Mucosa of gallbladder (tissue), 1 donor: ENCODE measurements at regions not wholly inside any gene's neighbourhood (a gene's known extent, or its start where the extent isn't known, plus 50 kb on each side); places are given as distances from the start of the nearest gene placed in this dataset.
"Not testable (repeated sequence)": the region's sequence is repeated elsewhere in the genome, so short reads cannot be mapped to it uniquely, and the experiment has no call there.

Experiments
- DNase-seq: peaks from one replicate; pipeline ENCODE4 v3.0.0-alpha.2; 2020; ENCODE audit warnings: low spot score
- donor health status: DM: no; HTN: no; CAD: no.

GRCh38 chr4:147246096-147246495 is 234.8 kb upstream of the EDNRA start:
- DNase-seq, result no peak

GRCh38 chr4:147246528-147246927 is 234.4 kb upstream of the EDNRA start:
- DNase-seq, result not testable (repeated sequence)

- DNase-seq, result no peak
Observed at GRCh38 chr4:147247579-147247978, 233.3 kb upstream of the EDNRA start.

- no peak for DNase-seq
Observed at GRCh38 chr4:147250062-147250461, 230.8 kb upstream of the EDNRA start.

- DNase-seq, result not testable (repeated sequence)
Observed at GRCh38 chr4:147255268-147255667, 225.6 kb upstream of the EDNRA start.

- not testable (repeated sequence) for DNase-seq
Observed at GRCh38 chr4:147259271-147259670, 221.6 kb upstream of the EDNRA start.

GRCh38 chr4:147284256-147284835 is 196.6 kb upstream of the EDNRA start:
- DNase-seq, result no peak

- no peak for DNase-seq
Observed at GRCh38 chr4:147284935-147285334, 196.0 kb upstream of the EDNRA start.

GRCh38 chr4:147285751-147286150 is 195.1 kb upstream of the EDNRA start:
- DNase-seq, result no peak

- no peak for DNase-seq
Observed at GRCh38 chr4:147286846-147287587, 193.9 kb upstream of the EDNRA start.

GRCh38 chr4:147287588-147287890 is 193.4 kb upstream of the EDNRA start:
- no peak for DNase-seq

GRCh38 chr4:147288512-147288911 is 192.4 kb upstream of the EDNRA start:
- no peak for DNase-seq

- no peak for DNase-seq
Observed at GRCh38 chr4:147289181-147289580, 191.7 kb upstream of the EDNRA start.

GRCh38 chr4:147292604-147293313 is 188.1 kb upstream of the EDNRA start:
- peak; percentile 74 for DNase-seq

- DNase-seq, result not testable (repeated sequence)
Observed at GRCh38 chr4:147293314-147293677, 187.6 kb upstream of the EDNRA start.

- DNase-seq, result no peak
Observed at GRCh38 chr4:147299205-147299604, 181.7 kb upstream of the EDNRA start.

- no peak for DNase-seq
Observed at GRCh38 chr4:147303174-147303872, 177.6 kb upstream of the EDNRA start.

- DNase-seq, result no peak
Observed at GRCh38 chr4:147303873-147304229, 177.0 kb upstream of the EDNRA start.

GRCh38 chr4:147307896-147308674 is 172.8 kb upstream of the EDNRA start:
- no peak for DNase-seq

GRCh38 chr4:147309434-147309833 is 171.5 kb upstream of the EDNRA start:
- DNase-seq, result no peak

- DNase-seq, result no peak
Observed at GRCh38 chr4:147310312-147310711, 170.6 kb upstream of the EDNRA start.

- DNase-seq, result no peak
Observed at GRCh38 chr4:147311956-147312355, 168.9 kb upstream of the EDNRA start.
